SK-N-SH (cell line): ENCODE measurements at regions not wholly inside any gene's neighbourhood (a gene's known extent, or its start where the extent isn't known, plus 50 kb on each side); places are given as distances from the start of the nearest gene placed in this dataset.

Experiments used
- ELF1 ChIP-seq: IDR thresholded peaks from 2 replicates; pipeline ENCODE4 v1.4.0; 2012
- EZH2phosphoT487 ChIP-seq: fragments of 200-600 bp; sonication (generic); IDR thresholded peaks from 2 replicates; pipeline ENCODE4 v1.6.1; 2017; ENCODE audit warnings: low read depth, mixed run types, mild to moderate bottlenecking, antibody characterized with exemption, moderate library complexity, borderline replicate concordance
- JUND ChIP-seq: IDR thresholded peaks from 2 replicates; pipeline ENCODE4 v1.4.0; 2012
- NFIC ChIP-seq: IDR thresholded peaks from 2 replicates; pipeline ENCODE4 v1.4.0; 2012; ENCODE audit warnings: borderline replicate concordance
- NRF1 ChIP-seq: IDR thresholded peaks from 2 replicates; pipeline ENCODE4 v1.6.1; 2012; ENCODE audit warnings: low read depth, mild to moderate bottlenecking, low read length
- RAD21 ChIP-seq: IDR thresholded peaks from 2 replicates; pipeline ENCODE4 v1.6.1; 2012; ENCODE audit warnings: mild to moderate bottlenecking, low read length
- SIN3A ChIP-seq: IDR thresholded peaks from 2 replicates; pipeline ENCODE4 v1.6.1; 2012; ENCODE audit warnings: low read depth, mild to moderate bottlenecking, low read length, moderate library complexity, borderline replicate concordance
- YY1 ChIP-seq: IDR thresholded peaks from 2 replicates; pipeline ENCODE4 v1.4.0; 2012; ENCODE audit warnings: low read depth, mild to moderate bottlenecking
- TF ChIP-seq, protein P1 (sequence below): fragments of 200-600 bp; sonication (generic); IDR thresholded peaks from 2 replicates; pipeline ENCODE4 v1.6.1; 2017; ENCODE audit warnings: antibody characterized with exemption, mild to moderate bottlenecking, moderate library complexity
- TF ChIP-seq, protein P2 (sequence below): fragments of 150-350 bp; IDR thresholded peaks from 2 replicates; pipeline ENCODE4 v1.6.1; 2017; ENCODE audit warnings: antibody characterized with exemption, low read length, low read depth, borderline replicate concordance
- TF ChIP-seq, protein P3 (sequence below): IDR thresholded peaks from 2 replicates; pipeline ENCODE4 v1.4.0; 2012; ENCODE audit warnings: low read depth

- TF ChIP-seq NRF1 (no peak), ELF1 (no peak), SIN3A (no peak), NFIC (no peak), YY1 (no peak), RAD21 (no peak), JUND (no peak), EZH2phosphoT487 (no peak)
- TF ChIP-seq, protein P1, sequence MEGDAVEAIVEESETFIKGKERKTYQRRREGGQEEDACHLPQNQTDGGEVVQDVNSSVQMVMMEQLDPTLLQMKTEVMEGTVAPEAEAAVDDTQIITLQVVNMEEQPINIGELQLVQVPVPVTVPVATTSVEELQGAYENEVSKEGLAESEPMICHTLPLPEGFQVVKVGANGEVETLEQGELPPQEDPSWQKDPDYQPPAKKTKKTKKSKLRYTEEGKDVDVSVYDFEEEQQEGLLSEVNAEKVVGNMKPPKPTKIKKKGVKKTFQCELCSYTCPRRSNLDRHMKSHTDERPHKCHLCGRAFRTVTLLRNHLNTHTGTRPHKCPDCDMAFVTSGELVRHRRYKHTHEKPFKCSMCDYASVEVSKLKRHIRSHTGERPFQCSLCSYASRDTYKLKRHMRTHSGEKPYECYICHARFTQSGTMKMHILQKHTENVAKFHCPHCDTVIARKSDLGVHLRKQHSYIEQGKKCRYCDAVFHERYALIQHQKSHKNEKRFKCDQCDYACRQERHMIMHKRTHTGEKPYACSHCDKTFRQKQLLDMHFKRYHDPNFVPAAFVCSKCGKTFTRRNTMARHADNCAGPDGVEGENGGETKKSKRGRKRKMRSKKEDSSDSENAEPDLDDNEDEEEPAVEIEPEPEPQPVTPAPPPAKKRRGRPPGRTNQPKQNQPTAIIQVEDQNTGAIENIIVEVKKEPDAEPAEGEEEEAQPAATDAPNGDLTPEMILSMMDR, result no peak
- TF ChIP-seq, protein P2, sequence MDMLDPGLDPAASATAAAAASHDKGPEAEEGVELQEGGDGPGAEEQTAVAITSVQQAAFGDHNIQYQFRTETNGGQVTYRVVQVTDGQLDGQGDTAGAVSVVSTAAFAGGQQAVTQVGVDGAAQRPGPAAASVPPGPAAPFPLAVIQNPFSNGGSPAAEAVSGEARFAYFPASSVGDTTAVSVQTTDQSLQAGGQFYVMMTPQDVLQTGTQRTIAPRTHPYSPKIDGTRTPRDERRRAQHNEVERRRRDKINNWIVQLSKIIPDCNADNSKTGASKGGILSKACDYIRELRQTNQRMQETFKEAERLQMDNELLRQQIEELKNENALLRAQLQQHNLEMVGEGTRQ, result no peak
- TF ChIP-seq, protein P3, sequence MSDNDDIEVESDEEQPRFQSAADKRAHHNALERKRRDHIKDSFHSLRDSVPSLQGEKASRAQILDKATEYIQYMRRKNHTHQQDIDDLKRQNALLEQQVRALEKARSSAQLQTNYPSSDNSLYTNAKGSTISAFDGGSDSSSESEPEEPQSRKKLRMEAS, result no peak
Measured at GRCh38 chr10:7102557-7103349, 308.1 kb downstream of the SFMBT2 start.
